ENCODE measurements at regions not wholly inside any gene's neighbourhood (a gene's known extent, or its start where the extent isn't known, plus 50 kb on each side); places are given as distances from the start of the nearest gene placed in this dataset.

DNA sequence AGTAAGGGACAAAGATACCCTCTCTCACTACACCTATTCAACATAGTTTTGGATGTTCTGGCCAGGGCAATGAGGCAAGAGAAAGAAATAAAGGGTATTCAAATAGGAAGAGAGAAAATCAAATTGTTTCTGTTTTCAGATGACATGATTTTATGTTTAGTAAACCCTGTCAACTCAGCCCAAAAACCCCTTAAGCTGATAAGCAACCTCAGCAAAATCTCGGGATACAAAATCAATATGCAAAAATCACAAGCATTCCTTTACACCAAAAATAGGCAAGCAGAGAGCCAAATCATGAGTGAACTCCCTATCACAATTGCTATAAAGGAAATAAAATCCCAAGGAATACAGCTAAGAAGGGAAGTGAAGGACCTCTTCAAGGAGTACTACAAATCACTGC, 1130.7 kb upstream of the PIK3C3 start:
- TF ChIP-seq, protein P1, sequence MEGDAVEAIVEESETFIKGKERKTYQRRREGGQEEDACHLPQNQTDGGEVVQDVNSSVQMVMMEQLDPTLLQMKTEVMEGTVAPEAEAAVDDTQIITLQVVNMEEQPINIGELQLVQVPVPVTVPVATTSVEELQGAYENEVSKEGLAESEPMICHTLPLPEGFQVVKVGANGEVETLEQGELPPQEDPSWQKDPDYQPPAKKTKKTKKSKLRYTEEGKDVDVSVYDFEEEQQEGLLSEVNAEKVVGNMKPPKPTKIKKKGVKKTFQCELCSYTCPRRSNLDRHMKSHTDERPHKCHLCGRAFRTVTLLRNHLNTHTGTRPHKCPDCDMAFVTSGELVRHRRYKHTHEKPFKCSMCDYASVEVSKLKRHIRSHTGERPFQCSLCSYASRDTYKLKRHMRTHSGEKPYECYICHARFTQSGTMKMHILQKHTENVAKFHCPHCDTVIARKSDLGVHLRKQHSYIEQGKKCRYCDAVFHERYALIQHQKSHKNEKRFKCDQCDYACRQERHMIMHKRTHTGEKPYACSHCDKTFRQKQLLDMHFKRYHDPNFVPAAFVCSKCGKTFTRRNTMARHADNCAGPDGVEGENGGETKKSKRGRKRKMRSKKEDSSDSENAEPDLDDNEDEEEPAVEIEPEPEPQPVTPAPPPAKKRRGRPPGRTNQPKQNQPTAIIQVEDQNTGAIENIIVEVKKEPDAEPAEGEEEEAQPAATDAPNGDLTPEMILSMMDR (conservative IDR thresholded peaks at IDR 0.05; ENCODE audit: low read depth in 2 of 2), result no peak
- TF ChIP-seq EZH2phosphoT487 (IDR thresholded peaks at IDR 0.05; ENCODE audit: unreplicated experiment), result no peak
- no peak for TF ChIP-seq EZH2 (IDR thresholded peaks at IDR 0.05; ENCODE audit: low read depth, unreplicated experiment)
- no peak for TF ChIP-seq ZNF114 (CRISPR knock-in tag; IDR thresholded peaks at IDR 0.05)
- TF ChIP-seq, protein P2, sequence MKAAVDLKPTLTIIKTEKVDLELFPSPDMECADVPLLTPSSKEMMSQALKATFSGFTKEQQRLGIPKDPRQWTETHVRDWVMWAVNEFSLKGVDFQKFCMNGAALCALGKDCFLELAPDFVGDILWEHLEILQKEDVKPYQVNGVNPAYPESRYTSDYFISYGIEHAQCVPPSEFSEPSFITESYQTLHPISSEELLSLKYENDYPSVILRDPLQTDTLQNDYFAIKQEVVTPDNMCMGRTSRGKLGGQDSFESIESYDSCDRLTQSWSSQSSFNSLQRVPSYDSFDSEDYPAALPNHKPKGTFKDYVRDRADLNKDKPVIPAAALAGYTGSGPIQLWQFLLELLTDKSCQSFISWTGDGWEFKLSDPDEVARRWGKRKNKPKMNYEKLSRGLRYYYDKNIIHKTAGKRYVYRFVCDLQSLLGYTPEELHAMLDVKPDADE (IDR thresholded peaks at IDR 0.05), result no peak
- no peak for TF ChIP-seq POLR2AphosphoS5 (IDR thresholded peaks at IDR 0.05; ENCODE audit: low read depth)
- no peak for TF ChIP-seq STAT1 (IDR thresholded peaks at IDR 0.05; ENCODE audit: unreplicated experiment)
- TF ChIP-seq, protein P3, sequence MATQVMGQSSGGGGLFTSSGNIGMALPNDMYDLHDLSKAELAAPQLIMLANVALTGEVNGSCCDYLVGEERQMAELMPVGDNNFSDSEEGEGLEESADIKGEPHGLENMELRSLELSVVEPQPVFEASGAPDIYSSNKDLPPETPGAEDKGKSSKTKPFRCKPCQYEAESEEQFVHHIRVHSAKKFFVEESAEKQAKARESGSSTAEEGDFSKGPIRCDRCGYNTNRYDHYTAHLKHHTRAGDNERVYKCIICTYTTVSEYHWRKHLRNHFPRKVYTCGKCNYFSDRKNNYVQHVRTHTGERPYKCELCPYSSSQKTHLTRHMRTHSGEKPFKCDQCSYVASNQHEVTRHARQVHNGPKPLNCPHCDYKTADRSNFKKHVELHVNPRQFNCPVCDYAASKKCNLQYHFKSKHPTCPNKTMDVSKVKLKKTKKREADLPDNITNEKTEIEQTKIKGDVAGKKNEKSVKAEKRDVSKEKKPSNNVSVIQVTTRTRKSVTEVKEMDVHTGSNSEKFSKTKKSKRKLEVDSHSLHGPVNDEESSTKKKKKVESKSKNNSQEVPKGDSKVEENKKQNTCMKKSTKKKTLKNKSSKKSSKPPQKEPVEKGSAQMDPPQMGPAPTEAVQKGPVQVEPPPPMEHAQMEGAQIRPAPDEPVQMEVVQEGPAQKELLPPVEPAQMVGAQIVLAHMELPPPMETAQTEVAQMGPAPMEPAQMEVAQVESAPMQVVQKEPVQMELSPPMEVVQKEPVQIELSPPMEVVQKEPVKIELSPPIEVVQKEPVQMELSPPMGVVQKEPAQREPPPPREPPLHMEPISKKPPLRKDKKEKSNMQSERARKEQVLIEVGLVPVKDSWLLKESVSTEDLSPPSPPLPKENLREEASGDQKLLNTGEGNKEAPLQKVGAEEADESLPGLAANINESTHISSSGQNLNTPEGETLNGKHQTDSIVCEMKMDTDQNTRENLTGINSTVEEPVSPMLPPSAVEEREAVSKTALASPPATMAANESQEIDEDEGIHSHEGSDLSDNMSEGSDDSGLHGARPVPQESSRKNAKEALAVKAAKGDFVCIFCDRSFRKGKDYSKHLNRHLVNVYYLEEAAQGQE (IDR thresholded peaks at IDR 0.05; ENCODE audit: unreplicated experiment), result no peak
- no peak for TF ChIP-seq JUNB (IDR thresholded peaks at IDR 0.05; ENCODE audit: unreplicated experiment)
- no peak for TF ChIP-seq CREB1 (CRISPR knock-in tag; IDR thresholded peaks at IDR 0.05; ENCODE audit: low read depth)
- no peak for TF ChIP-seq ZNF331 (CRISPR knock-in tag; IDR thresholded peaks at IDR 0.05; ENCODE audit: low read depth)

Measured in GM23338 (cell line).